ENCODE measurements at regions not wholly inside any gene's neighbourhood (a gene's known extent, or its start where the extent isn't known, plus 50 kb on each side); places are given as distances from the start of the nearest gene placed in this dataset.

DNA sequence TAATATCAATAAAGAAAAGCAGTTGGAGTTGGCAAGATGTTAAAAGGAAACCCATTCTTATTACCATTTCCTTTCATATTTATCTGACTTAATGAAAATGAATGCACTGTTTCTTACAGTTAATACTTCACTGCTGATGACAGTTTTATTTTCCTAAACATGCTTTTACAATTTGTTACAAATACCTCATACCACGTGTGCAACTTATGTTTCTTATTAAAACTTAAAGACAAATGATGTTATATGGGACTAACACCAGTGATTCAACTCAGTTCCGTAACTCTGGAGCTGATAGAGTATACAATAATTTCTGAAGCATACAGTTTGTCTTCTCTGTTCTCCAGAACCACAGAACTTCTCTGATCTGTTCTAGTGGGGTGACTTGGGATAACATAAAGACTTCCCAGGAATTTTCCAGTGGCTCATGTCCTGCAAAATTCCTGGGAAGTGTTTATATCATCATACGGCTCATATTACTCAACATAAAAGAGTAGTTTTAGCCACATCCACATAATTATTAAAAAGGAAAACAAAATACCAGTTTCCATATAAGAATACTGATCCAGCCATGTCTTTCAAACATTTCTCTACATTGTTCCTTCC lies 1259.0 kb upstream of the C9orf72 start:
- TF ChIP-seq ZNF274 (IDR thresholded peaks at IDR 0.05; ENCODE audit: low read depth, low read length) (no peak), SUZ12 (IDR thresholded peaks at IDR 0.05; ENCODE audit: extremely low read depth, insufficient read depth, insufficient read length) (no peak), YY1 (IDR thresholded peaks at IDR 0.05; ENCODE audit: insufficient read depth, insufficient read length) (no peak)
- DNase-seq (ENCODE audit: low read depth, low spot score): no peak
- Histone ChIP-seq H3K9me3 (ENCODE audit: insufficient read depth, low read length) (no peaks in the 10 kb centered on the region), H3K9ac (ENCODE audit: insufficient read length, low read depth) (no peak overlapping the region), H3K36me3 (ENCODE audit: insufficient read depth, insufficient read length, low read length) (no peaks in the 10 kb centered on the region), H3K4me3 (ENCODE audit: insufficient read length, low read depth) (no peak overlapping the region), H3K4me1 (ENCODE audit: insufficient read depth, insufficient read length) (no peaks in the 10 kb centered on the region), H3K27me3 (ENCODE audit: insufficient read depth, insufficient read length) (no peaks in the 10 kb centered on the region)

DNA sequence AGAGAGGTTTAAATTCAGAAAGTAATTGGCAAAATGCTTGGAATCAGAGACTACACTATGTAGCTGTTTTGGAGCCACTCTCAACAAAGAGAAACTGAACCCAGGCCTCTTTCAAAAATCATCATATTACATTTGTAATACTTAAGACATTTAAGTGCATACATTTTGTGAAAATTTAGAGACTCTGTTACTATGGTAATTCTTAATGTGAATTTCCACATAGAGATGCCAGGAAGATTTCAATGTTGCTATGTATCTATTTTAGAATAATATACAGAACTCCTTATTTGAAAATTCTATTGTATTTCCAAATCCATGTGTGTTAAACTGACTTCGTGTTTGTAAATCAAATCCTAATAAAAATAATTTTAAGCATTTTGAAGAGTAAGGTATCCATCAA lies 1260.9 kb upstream of the C9orf72 start:
- TF ChIP-seq ZNF274 (IDR thresholded peaks at IDR 0.05; ENCODE audit: low read depth, low read length) (no peak), SUZ12 (IDR thresholded peaks at IDR 0.05; ENCODE audit: extremely low read depth, insufficient read depth, insufficient read length) (no peak), YY1 (IDR thresholded peaks at IDR 0.05; ENCODE audit: insufficient read depth, insufficient read length) (no peak)
- no peak for DNase-seq (ENCODE audit: low read depth, low spot score)
- H3K27me3 ChIP-seq (ENCODE audit: insufficient read depth, insufficient read length): no peaks in the 10 kb centered on the region
- no peaks in the 10 kb centered on the region for H3K36me3 ChIP-seq (ENCODE audit: insufficient read depth, insufficient read length, low read length)
- no peak overlapping the region for H3K4me3 ChIP-seq (ENCODE audit: insufficient read length, low read depth)
- peaks cover 8% of the 10 kb centered on the region; the same call in 1 of the 2 replicates for H3K9me3 ChIP-seq (ENCODE audit: insufficient read depth, low read length)
- no peaks in the 10 kb centered on the region for H3K4me1 ChIP-seq (ENCODE audit: insufficient read depth, insufficient read length)
- H3K9ac ChIP-seq (ENCODE audit: insufficient read length, low read depth): no peak overlapping the region

DNA sequence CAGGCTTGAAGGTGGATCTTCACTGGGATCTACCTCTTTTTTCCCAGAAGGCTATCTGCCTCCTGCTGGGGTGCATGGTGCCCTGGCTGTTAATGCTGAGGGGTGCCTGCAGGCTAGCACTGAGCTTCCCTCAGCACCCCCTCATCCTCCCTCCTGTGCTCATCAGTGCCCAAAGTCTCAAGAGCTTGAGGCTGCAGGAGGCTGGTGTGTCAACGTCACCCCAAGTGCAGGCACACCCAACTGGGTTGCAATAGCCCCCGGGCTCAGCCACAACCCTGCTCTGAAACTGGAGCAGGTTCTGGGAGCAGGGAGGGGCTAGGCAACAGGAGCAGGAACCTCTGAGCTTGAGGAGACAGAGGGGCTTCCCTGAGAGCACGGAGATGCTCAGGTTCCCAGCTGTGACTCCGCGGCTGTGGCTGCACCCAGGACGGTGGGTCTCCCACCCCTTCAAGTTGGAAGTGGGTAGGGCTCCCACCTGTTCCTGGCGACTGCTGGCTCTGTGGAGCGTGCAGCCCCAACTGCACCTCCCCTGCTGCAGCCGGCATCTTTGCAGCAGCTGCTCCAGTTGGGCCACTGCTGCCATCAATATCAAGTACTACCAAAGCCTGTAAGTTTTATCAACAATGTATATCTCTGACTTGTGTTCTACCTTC lies 1266.6 kb upstream of the C9orf72 start:
- Histone ChIP-seq H3K27me3 (ENCODE audit: insufficient read depth, insufficient read length) (no peaks in the 10 kb centered on the region), H3K4me1 (ENCODE audit: insufficient read depth, insufficient read length) (no peaks in the 10 kb centered on the region), H3K9ac (ENCODE audit: insufficient read length, low read depth) (no peak overlapping the region), H3K36me3 (ENCODE audit: insufficient read depth, insufficient read length, low read length) (no peaks in the 10 kb centered on the region), H3K4me3 (ENCODE audit: insufficient read length, low read depth) (no peak overlapping the region), H3K9me3 (ENCODE audit: insufficient read depth, low read length) (peaks cover 18% of the 10 kb centered on the region; the same call in 1 of the 2 replicates)
- no peak for DNase-seq (ENCODE audit: low read depth, low spot score)
- no peak for TF ChIP-seq YY1 (IDR thresholded peaks at IDR 0.05; ENCODE audit: insufficient read depth, insufficient read length)
- no peak for TF ChIP-seq SUZ12 (IDR thresholded peaks at IDR 0.05; ENCODE audit: extremely low read depth, insufficient read depth, insufficient read length)
- TF ChIP-seq ZNF274 (IDR thresholded peaks at IDR 0.05; ENCODE audit: low read depth, low read length): no peak

DNA sequence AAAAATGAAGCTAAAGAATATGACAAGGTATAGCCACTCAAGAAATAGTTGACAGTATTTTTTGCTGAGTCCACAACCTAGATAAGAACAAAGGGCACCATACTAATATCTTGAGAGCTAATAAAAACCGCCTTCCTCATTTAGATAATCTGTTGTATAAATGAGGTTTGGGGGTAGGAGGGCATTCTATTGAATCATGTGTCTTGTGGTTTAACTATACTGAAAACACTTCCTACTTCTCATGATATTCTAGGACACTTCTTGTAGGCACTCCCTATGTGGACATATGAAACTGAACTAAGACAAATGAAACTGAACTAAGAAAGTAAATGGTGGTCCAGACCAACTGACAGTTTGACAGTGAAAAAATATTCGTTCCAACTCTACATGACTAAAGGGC lies 1268.5 kb upstream of the C9orf72 start:
- H3K36me3 ChIP-seq (ENCODE audit: insufficient read depth, insufficient read length, low read length): no peaks in the 10 kb centered on the region
- peaks cover 18% of the 10 kb centered on the region; the same call in 1 of the 2 replicates for H3K9me3 ChIP-seq (ENCODE audit: insufficient read depth, low read length)
- H3K9ac ChIP-seq (ENCODE audit: insufficient read length, low read depth): no peak overlapping the region
- no peak overlapping the region for H3K4me3 ChIP-seq (ENCODE audit: insufficient read length, low read depth)
- no peak for DNase-seq (ENCODE audit: low read depth, low spot score)
- TF ChIP-seq ZNF274 (IDR thresholded peaks at IDR 0.05; ENCODE audit: low read depth, low read length) (no peak), SUZ12 (IDR thresholded peaks at IDR 0.05; ENCODE audit: extremely low read depth, insufficient read depth, insufficient read length) (no peak), YY1 (IDR thresholded peaks at IDR 0.05; ENCODE audit: insufficient read depth, insufficient read length) (no peak)
- no peaks in the 10 kb centered on the region for H3K4me1 ChIP-seq (ENCODE audit: insufficient read depth, insufficient read length)
- no peaks in the 10 kb centered on the region for H3K27me3 ChIP-seq (ENCODE audit: insufficient read depth, insufficient read length)

DNA sequence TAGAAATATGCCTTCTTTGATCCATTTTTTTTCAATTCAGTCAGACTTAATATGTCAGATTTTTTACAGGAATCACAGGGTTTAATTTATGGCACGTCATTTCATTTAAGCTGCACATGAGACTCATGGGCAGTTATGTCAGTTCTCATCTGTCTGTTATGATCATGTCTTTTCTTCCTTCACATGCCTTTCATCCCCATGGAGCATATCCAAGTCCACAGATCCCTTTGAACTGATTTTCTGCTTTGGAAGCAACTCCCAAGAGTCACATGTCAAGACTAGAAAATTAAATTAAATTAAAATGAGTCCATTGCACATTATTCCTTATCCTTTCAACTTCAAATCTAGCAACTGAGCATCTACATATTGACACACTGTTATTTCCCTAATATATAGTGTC lies 1274.0 kb upstream of the C9orf72 start:
- DNase-seq (ENCODE audit: low read depth, low spot score): no peak
- Histone ChIP-seq H3K4me1 (ENCODE audit: insufficient read depth, insufficient read length) (no peaks in the 10 kb centered on the region), H3K4me3 (ENCODE audit: insufficient read length, low read depth) (no peak overlapping the region), H3K9ac (ENCODE audit: insufficient read length, low read depth) (no peak overlapping the region), H3K36me3 (ENCODE audit: insufficient read depth, insufficient read length, low read length) (no peaks in the 10 kb centered on the region), H3K27me3 (ENCODE audit: insufficient read depth, insufficient read length) (no peaks in the 10 kb centered on the region), H3K9me3 (ENCODE audit: insufficient read depth, low read length) (no peaks in the 10 kb centered on the region)
- TF ChIP-seq YY1 (IDR thresholded peaks at IDR 0.05; ENCODE audit: insufficient read depth, insufficient read length) (no peak), ZNF274 (IDR thresholded peaks at IDR 0.05; ENCODE audit: low read depth, low read length) (no peak), SUZ12 (IDR thresholded peaks at IDR 0.05; ENCODE audit: extremely low read depth, insufficient read depth, insufficient read length) (no peak)

DNA sequence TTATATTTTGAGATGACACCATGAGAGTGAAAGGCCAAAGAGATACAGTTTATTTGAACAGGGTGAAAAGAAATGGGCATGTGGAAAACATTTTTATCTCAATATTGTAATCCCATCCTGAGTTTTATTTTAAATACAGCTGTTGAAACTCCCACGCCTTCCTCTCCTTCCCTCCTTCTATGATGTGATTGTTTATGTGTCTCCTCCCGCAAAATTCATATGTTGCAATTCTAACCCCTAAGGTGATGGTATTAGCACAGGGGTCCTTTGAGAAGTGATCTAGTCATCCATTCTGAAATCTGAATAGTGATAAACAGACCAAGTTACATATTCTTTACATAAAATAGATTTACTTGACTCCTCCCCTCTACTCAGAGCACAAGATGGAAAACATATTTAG lies 1275.4 kb upstream of the C9orf72 start:
- TF ChIP-seq YY1 (IDR thresholded peaks at IDR 0.05; ENCODE audit: insufficient read depth, insufficient read length): no peak
- TF ChIP-seq SUZ12 (IDR thresholded peaks at IDR 0.05; ENCODE audit: extremely low read depth, insufficient read depth, insufficient read length): no peak
- TF ChIP-seq ZNF274 (IDR thresholded peaks at IDR 0.05; ENCODE audit: low read depth, low read length): no peak
- Histone ChIP-seq H3K27me3 (ENCODE audit: insufficient read depth, insufficient read length) (no peaks in the 10 kb centered on the region), H3K4me1 (ENCODE audit: insufficient read depth, insufficient read length) (no peaks in the 10 kb centered on the region), H3K9me3 (ENCODE audit: insufficient read depth, low read length) (no peaks in the 10 kb centered on the region), H3K36me3 (ENCODE audit: insufficient read depth, insufficient read length, low read length) (no peaks in the 10 kb centered on the region), H3K4me3 (ENCODE audit: insufficient read length, low read depth) (no peak overlapping the region), H3K9ac (ENCODE audit: insufficient read length, low read depth) (no peak overlapping the region)
- DNase-seq (ENCODE audit: low read depth, low spot score): no peak

DNA sequence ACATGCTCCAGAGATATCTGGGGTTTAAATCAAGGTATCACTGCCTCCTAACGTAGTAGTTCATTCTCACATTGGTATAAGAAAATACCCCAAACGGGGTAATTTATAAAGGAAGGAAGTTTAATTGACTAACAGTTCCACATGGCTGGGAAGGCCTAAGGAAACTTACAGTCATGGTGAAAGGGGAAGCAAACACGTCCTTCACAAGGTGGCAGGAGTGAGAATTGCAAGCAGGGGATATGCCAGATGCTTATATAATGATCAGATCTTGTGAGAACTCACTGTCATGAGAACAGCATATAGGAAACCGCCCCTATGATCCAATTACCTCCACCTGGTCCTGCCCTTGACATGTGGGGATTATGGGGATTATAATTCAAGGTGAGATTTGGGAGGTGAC lies 1280.2 kb upstream of the C9orf72 start:
- no peak for DNase-seq (ENCODE audit: low read depth, low spot score)
- H3K9ac ChIP-seq (ENCODE audit: insufficient read length, low read depth): no peak overlapping the region
- TF ChIP-seq SUZ12 (IDR thresholded peaks at IDR 0.05; ENCODE audit: extremely low read depth, insufficient read depth, insufficient read length) (no peak), YY1 (IDR thresholded peaks at IDR 0.05; ENCODE audit: insufficient read depth, insufficient read length) (no peak), ZNF274 (IDR thresholded peaks at IDR 0.05; ENCODE audit: low read depth, low read length) (no peak)
- no peaks in the 10 kb centered on the region for H3K4me1 ChIP-seq (ENCODE audit: insufficient read depth, insufficient read length)
- no peaks in the 10 kb centered on the region for H3K9me3 ChIP-seq (ENCODE audit: insufficient read depth, low read length)
- no peak overlapping the region for H3K4me3 ChIP-seq (ENCODE audit: insufficient read length, low read depth)
- no peaks in the 10 kb centered on the region for H3K36me3 ChIP-seq (ENCODE audit: insufficient read depth, insufficient read length, low read length)
- H3K27me3 ChIP-seq (ENCODE audit: insufficient read depth, insufficient read length): no peaks in the 10 kb centered on the region

Measured in NT2/D1 (cell line).